Common myeloid progenitor, CD34-positive (primary cell): ENCODE measurements at regions not wholly inside any gene's neighbourhood (a gene's known extent, or its start where the extent isn't known, plus 50 kb on each side); places are given as distances from the start of the nearest gene placed in this dataset.

Source experiments
- CTCF ChIA-PET: fragments of 350-600 bp; sonication (Branson Sonifier 250); formaldehyde crosslinking; loops from one replicate; lab custom pipeline; 2021; ENCODE audit warnings: antibody characterized with exemption; lab: Charles Lee
- POLR2A ChIA-PET: fragments of 350-600 bp; sonication (Branson Sonifier 250); formaldehyde crosslinking; loops from one replicate; lab custom pipeline; 2021; ENCODE audit warnings: antibody characterized with exemption; lab: Charles Lee
- DNase-seq, 3 donors: peaks; one replicate each; pipeline versions ENCODE4 v3.0.0 to v3.0.0-alpha.2; 2013
- H3K27ac ChIP-seq, 2 experiments: 1 replicate in 1 of 2; 2 replicates in 1 of 2; pipeline ENCODE4 v1.7.0; 2013; ENCODE audit warnings: inconsistent platforms in 2 of 2, low read length in 2 of 2, mild to moderate bottlenecking in 2 of 2, low read depth in 1 of 2, moderate library complexity in 1 of 2; ENCODE audit not compliant: severe bottlenecking in 2 of 2, insufficient read depth in 1 of 2, poor library complexity in 1 of 2
- H3K27me3 ChIP-seq, 5 experiments: replicated peaks in 2 of 5; 1 replicate in 3 of 5; 2 replicates in 2 of 5; pipeline versions ENCODE4 v1.6.1 to v1.7.0; 2013; ENCODE audit warnings: low read length in 4 of 5, mild to moderate bottlenecking in 2 of 5, moderate library complexity in 2 of 5, inconsistent platforms in 1 of 5; ENCODE audit not compliant: insufficient read depth in 5 of 5, control insufficient read depth in 4 of 5
- H3K36me3 ChIP-seq, 4 experiments: 1 replicate in 2 of 4; 2 replicates in 2 of 4; pipeline versions ENCODE4 v1.6.1 to v1.7.0; 2013; ENCODE audit warnings: low read length in 3 of 4, control low read depth in 1 of 4, mild to moderate bottlenecking in 1 of 4; ENCODE audit not compliant: control insufficient read depth in 4 of 4, insufficient read depth in 4 of 4
- H3K4me1 ChIP-seq, 4 experiments: 1 replicate in 3 of 4; 2 replicates in 1 of 4; pipeline versions ENCODE4 v1.6.1 to v1.7.1; 2013; ENCODE audit warnings: low read length in 3 of 4, mild to moderate bottlenecking in 3 of 4, control low read depth in 1 of 4, inconsistent platforms in 1 of 4, moderate library complexity in 1 of 4; ENCODE audit not compliant: control insufficient read depth in 4 of 4, insufficient read depth in 4 of 4; ENCODE audit errors: control extremely low read depth in 1 of 4
- H3K4me3 ChIP-seq, 7 experiments: 1 replicate in 4 of 7; 2 replicates in 3 of 7; pipeline versions ENCODE4 v1.5.1 to v1.7.0; 2013; ENCODE audit warnings: mild to moderate bottlenecking in 7 of 7, low read length in 6 of 7, moderate library complexity in 6 of 7, inconsistent platforms in 2 of 7, low read depth in 2 of 7, control low read depth in 1 of 7; ENCODE audit not compliant: insufficient read depth in 4 of 7, control insufficient read depth in 1 of 7; ENCODE audit errors: extremely low read depth in 1 of 7
- H3K9me3 ChIP-seq, 5 experiments: 1 replicate in 4 of 5; 2 replicates in 1 of 5; pipeline versions ENCODE4 v1.6.1 to v1.7.1; 2013; ENCODE audit warnings: low read length in 4 of 5, mild to moderate bottlenecking in 2 of 5, inconsistent platforms in 1 of 5, low read depth in 1 of 5, moderate library complexity in 1 of 5; ENCODE audit not compliant: control insufficient read depth in 4 of 5, insufficient read depth in 2 of 5; ENCODE audit errors: control extremely low read depth in 1 of 5
- WGBS: methylation state at CpG from one replicate; pipeline ENCODE4 v1.1.5; 2013; ENCODE audit not compliant: insufficient coverage; 5-methylcytosine and 5-hydroxymethylcytosine counted together

DNA sequence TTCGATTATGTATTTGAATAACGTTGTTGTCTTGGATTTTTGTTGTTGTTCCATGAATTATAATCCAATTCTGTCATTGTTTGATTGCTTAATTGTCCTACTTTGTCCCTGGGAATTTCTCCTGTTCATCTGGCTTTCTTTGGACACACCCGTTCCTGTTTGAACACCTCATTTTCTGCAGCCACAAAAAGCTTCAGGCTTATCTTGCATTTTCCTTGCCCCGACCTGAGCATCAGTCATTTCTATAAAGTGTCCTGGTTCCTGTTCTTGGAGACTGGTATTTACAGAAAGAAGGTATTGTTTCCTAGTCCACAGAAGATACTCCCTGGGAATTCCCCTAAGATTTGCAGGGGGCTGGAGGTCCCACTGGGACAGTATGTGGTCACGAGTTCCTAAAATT, 731.8 kb upstream of the ARGLU1 start:
- H3K9me3 ChIP-seq: no peaks in the 10 kb centered on the region
- DNase-seq: no peak
- H3K27ac ChIP-seq: no peak overlapping the region
- WGBS: 40% methylated on average over 1 of the region's 5 CpGs
- ChIA-PET POLR2A (no interaction called here), CTCF (no interaction called here)
- H3K4me1 ChIP-seq: no peaks in the 10 kb centered on the region
- H3K4me3 ChIP-seq: no peak overlapping the region
- H3K27me3 ChIP-seq: no peaks in the 10 kb centered on the region
- H3K36me3 ChIP-seq: no peaks in the 10 kb centered on the region

DNA sequence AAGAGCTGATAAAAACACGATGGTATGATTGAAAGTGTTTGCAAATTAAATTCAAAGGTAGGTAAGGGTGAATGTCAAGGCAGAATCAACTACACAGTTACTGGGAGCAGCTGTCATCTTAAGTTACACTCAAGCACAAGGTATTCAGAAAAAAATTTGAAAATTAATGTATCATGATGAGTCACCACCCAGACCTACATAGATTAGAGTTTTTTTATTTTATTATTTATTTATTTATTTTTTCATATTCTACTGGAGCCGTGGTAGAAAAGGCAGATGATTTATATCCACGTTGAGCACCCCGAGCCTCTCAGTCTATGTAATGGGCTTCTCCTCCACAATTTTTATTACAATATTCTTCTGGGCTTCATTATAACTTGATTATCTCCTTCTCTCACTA, 728.9 kb upstream of the ARGLU1 start:
- Histone ChIP-seq H3K27me3 (no peaks in the 10 kb centered on the region), H3K9me3 (no peaks in the 10 kb centered on the region), H3K36me3 (no peaks in the 10 kb centered on the region), H3K4me1 (no peaks in the 10 kb centered on the region), H3K27ac (no peak overlapping the region), H3K4me3 (no peak overlapping the region)
- 100% methylated on average over 2 of the region's 4 CpGs for WGBS
- ChIA-PET CTCF (no interaction called here), POLR2A (no interaction called here)
- no peak for DNase-seq

DNA sequence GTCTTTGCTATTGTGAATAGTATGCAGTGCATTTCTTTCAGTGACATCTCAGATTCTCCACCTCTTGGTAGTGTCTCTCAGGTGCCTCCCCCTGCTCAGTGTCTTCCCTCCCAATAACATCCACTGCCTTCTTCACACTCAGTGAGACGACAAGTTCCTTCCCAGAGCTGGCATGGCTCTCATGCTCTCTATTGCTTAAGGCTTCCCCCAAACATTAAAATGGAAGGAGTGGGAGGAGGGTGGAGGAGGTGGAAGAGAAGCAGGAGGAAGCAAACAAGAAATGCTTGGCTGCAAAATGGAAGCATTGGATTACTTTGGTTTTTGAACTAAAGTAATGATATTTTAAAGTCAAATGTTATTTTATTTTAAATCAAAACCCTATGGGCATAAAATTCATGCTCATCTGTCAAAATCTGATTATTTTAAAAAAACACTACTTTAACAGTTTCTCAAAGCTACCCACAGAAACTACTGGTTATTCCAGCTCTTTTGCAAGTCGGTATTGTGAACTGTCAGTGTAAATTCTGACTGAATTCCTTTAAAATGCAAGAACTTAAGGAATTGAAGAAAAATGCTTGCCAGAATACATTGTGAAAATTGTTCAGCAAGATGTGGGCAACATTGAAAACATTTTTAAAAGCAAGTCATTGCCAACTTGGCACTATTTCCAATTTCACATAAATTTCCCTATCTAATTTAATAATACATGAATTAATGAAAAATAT, 727.6 kb upstream of the ARGLU1 start:
- Histone ChIP-seq H3K27me3 (no peaks in the 10 kb centered on the region), H3K9me3 (no peaks in the 10 kb centered on the region), H3K27ac (no peak overlapping the region), H3K4me1 (no peaks in the 10 kb centered on the region), H3K4me3 (no peak overlapping the region), H3K36me3 (no peaks in the 10 kb centered on the region)
- no CpG with 5 or more reads among the region's 2 CpGs for WGBS
- DNase-seq: no peak
- POLR2A ChIA-PET: no interaction called here
- CTCF ChIA-PET: no interaction called here

DNA sequence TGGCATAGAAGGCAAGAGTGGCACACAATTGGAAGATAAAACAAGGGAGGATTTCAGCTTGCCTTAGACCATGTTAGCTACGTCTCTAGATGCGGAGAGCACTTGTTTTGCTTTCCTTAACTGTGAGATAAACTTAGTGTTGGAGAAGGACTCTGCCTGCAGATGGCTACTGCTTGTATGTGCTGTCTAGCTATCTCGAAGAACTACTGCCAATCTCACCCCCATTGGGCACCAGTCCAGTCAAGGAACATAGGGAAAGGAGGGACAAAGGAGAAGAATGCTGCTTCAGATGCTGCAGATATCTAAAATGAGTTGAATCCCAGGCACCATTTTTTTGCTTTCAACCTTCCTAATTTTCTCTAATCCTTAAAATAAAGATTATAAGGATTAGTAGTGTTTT, 726.0 kb upstream of the ARGLU1 start:
- H3K27ac ChIP-seq: no peak overlapping the region
- no peaks in the 10 kb centered on the region for H3K4me1 ChIP-seq
- H3K36me3 ChIP-seq: no peaks in the 10 kb centered on the region
- ChIA-PET CTCF (interaction anchor here (1.3 kb wide), 1 partner anchor 9 kb away, joined by 3 read pairs; no protein-coding TSS in a partner anchor), POLR2A (no interaction called here)
- no peaks in the 10 kb centered on the region for H3K9me3 ChIP-seq
- H3K27me3 ChIP-seq: no peaks in the 10 kb centered on the region
- H3K4me3 ChIP-seq: no peak overlapping the region
- WGBS: 100% methylated on average over 2 of the region's 3 CpGs
- DNase-seq: no peak

DNA sequence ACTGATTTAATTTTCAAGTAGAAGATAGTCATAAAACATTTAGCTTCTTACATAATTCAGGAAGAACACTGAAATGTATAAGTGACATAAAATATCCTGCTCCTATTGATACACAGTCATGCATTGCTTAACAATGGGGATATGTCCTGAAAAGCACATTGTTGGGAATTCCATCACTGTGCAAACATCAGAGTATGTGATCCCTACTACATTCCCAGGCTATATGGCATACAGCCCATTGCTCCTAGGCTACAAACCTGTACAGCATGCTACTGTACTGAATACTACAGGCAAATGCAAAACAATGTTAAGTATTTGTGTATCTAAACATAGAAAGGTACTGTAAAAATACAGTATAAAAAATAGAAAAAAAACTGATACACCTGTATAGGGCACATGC, 723.9 kb upstream of the ARGLU1 start:
- Histone ChIP-seq H3K9me3 (no peaks in the 10 kb centered on the region), H3K4me3 (no peak overlapping the region), H3K27ac (no peak overlapping the region), H3K27me3 (no peaks in the 10 kb centered on the region), H3K36me3 (no peaks in the 10 kb centered on the region), H3K4me1 (no peaks in the 10 kb centered on the region)
- DNase-seq: no peak
- POLR2A ChIA-PET: no interaction called here
- CTCF ChIA-PET: no interaction called here

DNA sequence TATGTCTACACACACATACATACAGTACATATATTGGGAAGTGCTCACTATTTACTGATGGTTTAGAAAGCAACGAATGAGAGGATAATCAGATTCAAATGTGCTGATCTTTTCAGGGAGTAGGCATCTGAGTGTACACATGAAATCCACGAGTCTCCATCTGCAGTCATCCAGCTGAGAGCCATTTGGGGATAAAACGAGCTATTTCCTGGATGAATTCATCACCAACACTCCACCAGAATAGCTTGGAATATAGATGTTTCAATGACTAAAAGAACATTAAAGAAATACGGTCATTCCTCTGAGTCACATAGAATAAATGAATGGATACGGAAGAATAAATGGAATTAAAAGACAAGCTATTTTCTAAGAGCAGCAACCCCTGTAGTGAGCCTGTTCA, 721.6 kb upstream of the ARGLU1 start:
- CTCF ChIA-PET: no interaction called here
- 94% methylated on average over 2 of the region's 5 CpGs for WGBS
- POLR2A ChIA-PET: no interaction called here

DNA sequence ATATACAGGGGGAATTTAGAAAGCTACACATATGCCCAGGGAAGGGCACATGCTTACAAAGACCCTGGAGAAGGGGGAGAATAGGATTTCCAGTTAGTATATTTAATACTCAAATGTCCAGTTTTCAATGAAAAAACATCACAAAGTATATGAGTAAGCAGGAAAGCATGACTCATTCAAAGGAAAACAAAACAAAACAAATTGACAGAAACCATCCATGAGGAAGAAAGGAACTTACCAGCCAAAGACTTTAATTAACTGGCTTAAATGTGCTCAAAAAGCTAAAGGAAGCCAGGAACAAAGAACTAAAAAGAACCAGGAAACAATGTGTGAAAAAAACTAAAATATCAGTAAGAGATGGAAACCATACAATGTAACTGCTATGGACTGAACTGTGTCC, 716.2 kb upstream of the ARGLU1 start:
- Histone ChIP-seq H3K36me3 (no peaks in the 10 kb centered on the region), H3K9me3 (no peaks in the 10 kb centered on the region), H3K27ac (no peak overlapping the region), H3K4me1 (no peaks in the 10 kb centered on the region), H3K27me3 (no peaks in the 10 kb centered on the region), H3K4me3 (no peak overlapping the region)
- no peak for DNase-seq
- POLR2A ChIA-PET: no interaction called here
- CTCF ChIA-PET: interaction anchor here (0.6 to 0.8 kb wide), 2 partner anchors 15 to 169 kb away, joined by 3 read pairs; no protein-coding TSS in a partner anchor

More for the DNA sequence above, 721.6 kb upstream of the ARGLU1 start:
- Histone ChIP-seq H3K4me3 (no peak overlapping the region), H3K4me1 (no peaks in the 10 kb centered on the region), H3K9me3 (no peaks in the 10 kb centered on the region), H3K27ac (no peak overlapping the region), H3K27me3 (no peaks in the 10 kb centered on the region), H3K36me3 (no peaks in the 10 kb centered on the region)
- no peak for DNase-seq
